Thyroid gland (tissue), 4 donors: ENCODE measurements at regions not wholly inside any gene's neighbourhood (a gene's known extent, or its start where the extent isn't known, plus 50 kb on each side); places are given as distances from the start of the nearest gene placed in this dataset.

ENCODE experiments used
- DNase-seq, 2 donors: peaks; one replicate each; pipeline ENCODE4 v3.0.0-alpha.2; 2019
- H3K27ac ChIP-seq, 3 donors: fragments of 200-600 bp; sonication (generic); 1 replicate in 2 of 3; 2 replicates in 1 of 3; pipeline ENCODE4 v1.5.1; 2016 to 2019; ENCODE audit warnings: mild to moderate bottlenecking in 1 of 3, moderate library complexity in 1 of 3
- H3K27me3 ChIP-seq: fragments of 200-600 bp; sonication (generic); one replicate; pipeline ENCODE4 v1.5.1; 2019
- H3K36me3 ChIP-seq, 2 donors: fragments of 200-600 bp; sonication (generic); one replicate each; pipeline ENCODE4 v1.5.1; 2016 to 2019
- H3K4me1 ChIP-seq, 2 donors: fragments of 200-600 bp; sonication (generic); one replicate each; pipeline ENCODE4 v1.5.1; 2017 to 2019
- H3K4me3 ChIP-seq, 3 donors: fragments of 200-600 bp; sonication (generic); replicated peaks in 1 of 3; 1 replicate in 2 of 3; 2 replicates in 1 of 3; pipeline ENCODE4 v1.5.1; 2016; ENCODE audit warnings: mild to moderate bottlenecking in 1 of 3
- H3K9me3 ChIP-seq: fragments of 200-600 bp; sonication (generic); one replicate; pipeline ENCODE4 v1.5.1; 2017
- POLR2A ChIP-seq, 2 donors: fragments of 450-650 bp; IDR thresholded peaks; one replicate each; pipeline ENCODE4 v1.6.1; 2017; ENCODE audit warnings: antibody characterized with exemption in 2 of 2, mild to moderate bottlenecking in 2 of 2, moderate library complexity in 1 of 2
- WGBS, 2 donors: methylation state at CpG; one replicate each; pipeline ENCODE4 v1.1.5; 2017; 5-methylcytosine and 5-hydroxymethylcytosine counted together
- intact Hi-C: fragments of 100-400 bp; cut with DNase I; formaldehyde crosslinking; loops from one replicate; pipeline ENCODE4 v1.15.1; 2023
- TF ChIP-seq, protein P1 (sequence below), 6 experiments: fragments of 200-600 bp in 3 of 6; fragments of 450-650 bp in 3 of 6; sonication (generic) in 3 of 6; IDR thresholded peaks; one replicate each; pipeline ENCODE4 v1.5.1; 2016 to 2019; ENCODE audit warnings: antibody characterized with exemption in 6 of 6, mild to moderate bottlenecking in 2 of 6, inconsistent platforms in 1 of 6, moderate library complexity in 1 of 6

DNA sequence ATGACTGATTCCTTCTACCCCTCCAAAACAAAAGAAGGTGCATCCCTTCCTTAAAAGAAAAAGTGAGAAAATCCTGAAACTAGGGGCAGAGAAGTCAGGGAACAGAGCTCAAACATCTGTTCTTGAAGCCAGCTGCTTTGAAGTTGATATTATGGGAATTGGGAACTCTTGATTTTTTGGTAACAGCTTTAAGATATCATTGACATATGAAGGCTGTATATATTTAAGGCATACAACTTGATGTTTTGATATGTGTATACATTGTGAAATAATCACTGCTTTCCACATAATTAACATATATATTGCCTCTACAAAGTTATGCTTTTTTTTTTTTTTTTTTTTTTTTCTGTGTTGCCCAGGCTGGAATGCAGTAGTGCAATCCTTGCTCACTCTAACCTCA, 117.1 kb downstream of the AKAP11 start:
- TF ChIP-seq, protein P1, sequence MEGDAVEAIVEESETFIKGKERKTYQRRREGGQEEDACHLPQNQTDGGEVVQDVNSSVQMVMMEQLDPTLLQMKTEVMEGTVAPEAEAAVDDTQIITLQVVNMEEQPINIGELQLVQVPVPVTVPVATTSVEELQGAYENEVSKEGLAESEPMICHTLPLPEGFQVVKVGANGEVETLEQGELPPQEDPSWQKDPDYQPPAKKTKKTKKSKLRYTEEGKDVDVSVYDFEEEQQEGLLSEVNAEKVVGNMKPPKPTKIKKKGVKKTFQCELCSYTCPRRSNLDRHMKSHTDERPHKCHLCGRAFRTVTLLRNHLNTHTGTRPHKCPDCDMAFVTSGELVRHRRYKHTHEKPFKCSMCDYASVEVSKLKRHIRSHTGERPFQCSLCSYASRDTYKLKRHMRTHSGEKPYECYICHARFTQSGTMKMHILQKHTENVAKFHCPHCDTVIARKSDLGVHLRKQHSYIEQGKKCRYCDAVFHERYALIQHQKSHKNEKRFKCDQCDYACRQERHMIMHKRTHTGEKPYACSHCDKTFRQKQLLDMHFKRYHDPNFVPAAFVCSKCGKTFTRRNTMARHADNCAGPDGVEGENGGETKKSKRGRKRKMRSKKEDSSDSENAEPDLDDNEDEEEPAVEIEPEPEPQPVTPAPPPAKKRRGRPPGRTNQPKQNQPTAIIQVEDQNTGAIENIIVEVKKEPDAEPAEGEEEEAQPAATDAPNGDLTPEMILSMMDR (IDR thresholded peaks at IDR 0.05), result no peak
- no peak for TF ChIP-seq POLR2A (IDR thresholded peaks at IDR 0.05)
- intact Hi-C loops, result no loop called here
- no peaks in the 10 kb centered on the region for H3K27me3 ChIP-seq

GRCh38 chr13:42392180-42392579, 120.2 kb downstream of the AKAP11 start:
- Histone ChIP-seq H3K4me1 (no peaks in the 10 kb centered on the region), H3K9me3 (no peaks in the 10 kb centered on the region), H3K27me3 (no peaks in the 10 kb centered on the region), H3K36me3 (no peaks in the 10 kb centered on the region), H3K27ac (no peak overlapping the region), H3K4me3 (no peak overlapping the region)
- DNase-seq, result no peak
- WGBS, 2 donors, result 56 to 80% methylated on average over 1 of the region's 1 CpG
- intact Hi-C loops, result no loop called here
- TF ChIP-seq POLR2A (IDR thresholded peaks at IDR 0.05), result no peak
- TF ChIP-seq, protein P1 (IDR thresholded peaks at IDR 0.05), result no peak

More for the DNA sequence above, 117.1 kb downstream of the AKAP11 start:
- DNase-seq, result no peak
- Histone ChIP-seq H3K9me3 (no peaks in the 10 kb centered on the region), H3K4me1 (no peaks in the 10 kb centered on the region), H3K4me3 (no peak overlapping the region), H3K27ac (no peak overlapping the region), H3K36me3 (no peaks in the 10 kb centered on the region)

- 89 to 92% methylated on average over 6 of the region's 6 CpGs for WGBS, 2 donors
- no peak overlapping the region for H3K27ac ChIP-seq
- no peaks in the 10 kb centered on the region for H3K4me1 ChIP-seq
- no peaks in the 10 kb centered on the region for H3K36me3 ChIP-seq
- H3K4me3 ChIP-seq, result no peak overlapping the region
- intact Hi-C loops, result no loop called here
- no peaks in the 10 kb centered on the region for H3K9me3 ChIP-seq
- H3K27me3 ChIP-seq, result no peaks in the 10 kb centered on the region
- TF ChIP-seq, protein P1 (IDR thresholded peaks at IDR 0.05), result no peak
- TF ChIP-seq POLR2A (IDR thresholded peaks at IDR 0.05), result no peak
- no peak for DNase-seq
These were observed 121.0 kb downstream of the AKAP11 start for GRCh38 chr13:42392716-42393572.

DNA sequence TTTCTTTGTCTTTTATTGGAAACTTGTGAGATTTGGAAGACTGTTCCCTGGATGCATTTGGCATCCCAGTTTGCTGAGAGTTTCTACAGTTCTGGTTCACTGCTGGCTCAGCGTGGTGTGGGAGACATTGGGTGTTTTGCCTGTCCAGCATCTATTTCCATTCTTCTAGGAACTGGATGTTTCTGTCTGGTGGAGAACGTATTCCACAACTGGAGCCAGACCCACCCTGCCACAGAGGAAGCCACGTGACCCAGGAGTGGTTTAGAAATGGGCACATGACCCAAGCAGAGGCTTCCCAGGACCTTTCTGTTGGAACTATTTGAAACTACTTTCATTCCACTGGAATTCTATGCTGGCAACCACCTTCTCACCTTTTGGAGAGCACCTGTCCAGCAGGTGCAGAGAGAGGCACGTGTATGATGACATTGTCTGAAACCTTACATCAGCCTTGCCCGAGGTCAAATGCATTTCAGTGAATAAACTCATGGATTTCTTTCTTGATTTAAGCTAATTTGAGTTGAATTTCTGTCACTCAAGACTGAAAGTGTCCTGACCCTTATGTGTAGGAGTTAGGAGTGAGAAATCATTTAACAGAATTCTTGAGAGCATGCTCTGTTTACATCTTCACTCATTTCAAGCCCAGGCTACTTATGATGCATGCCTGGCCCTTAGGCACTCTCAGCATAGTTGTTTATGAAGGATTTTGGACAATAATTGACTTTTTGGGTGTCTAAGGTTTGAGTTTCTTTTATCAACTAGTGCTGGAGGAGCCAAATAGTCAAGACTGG, 121.8 kb downstream of the AKAP11 start:
- H3K27ac ChIP-seq, result no peak overlapping the region
- TF ChIP-seq, protein P1 (IDR thresholded peaks at IDR 0.05), result no peak
- TF ChIP-seq POLR2A (IDR thresholded peaks at IDR 0.05), result no peak
- H3K4me3 ChIP-seq, result no peak overlapping the region
- intact Hi-C loops, result no loop called here
- 75 to 83% methylated on average over 4 to 5 of the region's 5 CpGs for WGBS, 2 donors
- DNase-seq, result no peak
- no peaks in the 10 kb centered on the region for H3K36me3 ChIP-seq
- no peaks in the 10 kb centered on the region for H3K9me3 ChIP-seq
- no peaks in the 10 kb centered on the region for H3K4me1 ChIP-seq
- H3K27me3 ChIP-seq, result no peaks in the 10 kb centered on the region

DNA sequence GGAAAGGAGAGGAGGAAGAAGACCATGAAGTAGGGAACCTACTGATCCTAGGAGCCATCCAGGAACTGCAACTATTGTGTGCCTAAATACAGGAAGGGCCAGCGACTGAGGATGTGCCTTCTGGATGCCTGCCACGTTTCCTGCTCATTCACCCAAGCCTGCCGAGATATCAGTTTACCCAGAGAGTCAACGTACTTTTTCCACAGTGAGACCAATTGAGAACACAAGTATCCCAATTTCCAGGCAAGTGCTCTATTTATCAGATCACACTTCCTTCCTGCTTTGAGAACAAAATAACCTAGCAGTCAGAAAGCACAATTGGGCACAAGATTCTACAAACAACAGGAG, 122.4 kb downstream of the AKAP11 start:
- TF ChIP-seq POLR2A (IDR thresholded peaks at IDR 0.05), result no peak
- TF ChIP-seq, protein P1 (IDR thresholded peaks at IDR 0.05), result no peak
- no peaks in the 10 kb centered on the region for H3K36me3 ChIP-seq
- no peaks in the 10 kb centered on the region for H3K4me1 ChIP-seq
- H3K9me3 ChIP-seq, result no peaks in the 10 kb centered on the region
- H3K27ac ChIP-seq, result no peak overlapping the region
- H3K27me3 ChIP-seq, result no peaks in the 10 kb centered on the region
- intact Hi-C loops, result no loop called here
- no peak overlapping the region for H3K4me3 ChIP-seq
- no peak for DNase-seq
- WGBS, 2 donors, result 74 to 79% methylated on average over 4 of the region's 4 CpGs
